PC-9 (cell line): ENCODE measurements at regions not wholly inside any gene's neighbourhood (a gene's known extent, or its start where the extent isn't known, plus 50 kb on each side); places are given as distances from the start of the nearest gene placed in this dataset.
"Not testable (repeated sequence)": the region's sequence is repeated elsewhere in the genome, so short reads cannot be mapped to it uniquely, and the experiment has no call there.

ENCODE experiments used
- BruUV-seq: library from RNA; stranded (reverse); fragments of 400-500 nt; replicated peaks from 2 replicates; lab custom pipeline; 2021; lab: Mats Ljungman, UMichigan
- CTCF ChIA-PET: fragments of 300-600 bp; sonication (Branson Sonifier 250); formaldehyde crosslinking; loops from one replicate; lab custom pipeline; 2022; ENCODE audit warnings: antibody characterized with exemption; lab: Charles Lee
- POLR2A ChIA-PET: fragments of 300-600 bp; sonication (Branson Sonifier 250); formaldehyde crosslinking; loops from one replicate; lab custom pipeline; 2022; ENCODE audit warnings: antibody characterized with exemption; ENCODE audit not compliant: unreplicated experiment; lab: Charles Lee
- DNase-seq, 2 experiments: peaks; one replicate each; pipeline versions ENCODE4 v3.0.0 to v3.0.0-alpha.2; 2015 to 2022; ENCODE audit warnings: mixed read lengths in 1 of 2
- H2AFZ ChIP-seq: fragments of 200-600 bp; sonication (generic); 2 replicates; pipeline ENCODE4 v1.8.1; 2017; ENCODE audit warnings: antibody characterized with exemption
- H3F3A ChIP-seq: fragments of 200-600 bp; sonication (generic); 2 replicates; pipeline ENCODE4 v1.8.1; 2017; ENCODE audit warnings: antibody characterized with exemption, mild to moderate bottlenecking, low read depth; ENCODE audit not compliant: insufficient read depth
- H3K27ac ChIP-seq: fragments of 200-600 bp; sonication (generic); 2 replicates; pipeline ENCODE4 v1.6.1; 2016; ENCODE audit warnings: mixed run types
- H3K27me3 ChIP-seq: fragments of 200-600 bp; sonication (generic); 2 replicates; pipeline ENCODE4 v1.6.1; 2016; ENCODE audit warnings: low read depth, mixed run types; ENCODE audit not compliant: insufficient read depth
- H3K36me3 ChIP-seq: fragments of 200-600 bp; sonication (generic); 2 replicates; pipeline ENCODE4 v1.6.1; 2016; ENCODE audit warnings: low read depth, mixed run types
- H3K4me1 ChIP-seq: fragments of 200-600 bp; sonication (generic); replicated peaks from 2 replicates; pipeline ENCODE4 v1.6.1; 2016; ENCODE audit warnings: mixed run types; ENCODE audit not compliant: insufficient read depth
- H3K4me2 ChIP-seq: fragments of 200-600 bp; sonication (generic); 2 replicates; pipeline ENCODE4 v1.6.1; 2017; ENCODE audit warnings: mixed run types
- H3K4me3 ChIP-seq: fragments of 200-600 bp; sonication (generic); 2 replicates; pipeline ENCODE4 v1.6.1; 2016; ENCODE audit warnings: mixed run types
- H3K79me2 ChIP-seq: fragments of 200-600 bp; sonication (generic); 2 replicates; pipeline ENCODE4 v1.6.1; 2017; ENCODE audit warnings: low read depth, mixed run types
- H3K9me2 ChIP-seq: fragments of 200-600 bp; sonication (generic); 2 replicates; pipeline ENCODE4 v1.8.1; 2017; ENCODE audit warnings: mild to moderate bottlenecking; ENCODE audit not compliant: insufficient read depth
- H3K9me3 ChIP-seq: fragments of 200-600 bp; sonication (generic); 2 replicates; pipeline ENCODE4 v1.8.1; 2016; ENCODE audit warnings: low read depth; ENCODE audit not compliant: insufficient read depth
- H4K20me1 ChIP-seq: fragments of 200-600 bp; sonication (generic); 2 replicates; pipeline ENCODE4 v1.8.1; 2017; ENCODE audit not compliant: insufficient read depth
- CTCF ChIP-seq: fragments of 200-600 bp; sonication (generic); conservative IDR thresholded peaks from 2 replicates; pipeline ENCODE4 v1.6.1; 2017; ENCODE audit warnings: mixed run types, antibody characterized with exemption, mild to moderate bottlenecking, moderate library complexity
- EZH2 ChIP-seq: fragments of 200-600 bp; sonication (generic); IDR thresholded peaks from 2 replicates; pipeline ENCODE4 v1.8.0; 2017; ENCODE audit warnings: antibody characterized with exemption, low read depth
- intact Hi-C: fragments of 100-400 bp; cut with micrococcal nuclease; formaldehyde crosslinking; loops from one replicate; pipeline ENCODE4 v1.10.0; 2022; ENCODE audit not compliant: unreplicated experiment

GRCh38 chr3:127085576-127085975 is 102.7 kb downstream of the PLXNA1 start:
- H3K4me3 ChIP-seq = no peak overlapping the region
- H3K4me2 ChIP-seq = no peak overlapping the region
- H3K9me2 ChIP-seq = no peaks in the 10 kb centered on the region
- H3F3A ChIP-seq = 0 out of 2 replicates have a peak, but pooled peaks cover 2% of the 10 kb centered on the region
- no peaks in the 10 kb centered on the region for H3K9me3 ChIP-seq
- H3K79me2 ChIP-seq = no peaks in the 10 kb centered on the region
- ChIA-PET POLR2A (no interaction called here), CTCF (no interaction called here)
- H3K36me3 ChIP-seq = no peaks in the 10 kb centered on the region
- no peak overlapping the region for H2AFZ ChIP-seq
- no peak overlapping the region for H3K27ac ChIP-seq
- peaks cover 4% of the 10 kb centered on the region; the same call in 1 of the 2 replicates for H3K4me1 ChIP-seq
- TF ChIP-seq EZH2 (no peak), CTCF (no peak)
- no TSS peak for BruUV-seq
- no peaks in the 10 kb centered on the region for H4K20me1 ChIP-seq
- intact Hi-C loops = loop anchor here (5.0 kb wide), 1 partner anchor 43 kb away; no protein-coding TSS in a partner anchor
- 0 out of 2 replicates have a peak, but pooled peaks cover 6% of the 10 kb centered on the region for H3K27me3 ChIP-seq
- no peak for DNase-seq

- H3K36me3 ChIP-seq, H4K20me1 ChIP-seq, H3K9me3 ChIP-seq, H3K4me1 ChIP-seq, H3K79me2 ChIP-seq, CTCF ChIA-PET, H3K27me3 ChIP-seq, H2AFZ ChIP-seq, H3K9me2 ChIP-seq, DNase-seq, BruUV-seq, POLR2A ChIA-PET, H3F3A ChIP-seq, H3K4me2 ChIP-seq, H3K27ac ChIP-seq, H3K4me3 ChIP-seq: not testable (repeated sequence)
- intact Hi-C loops = loop anchor here (5.0 kb wide), 1 partner anchor 44 kb away; no protein-coding TSS in a partner anchor
Measured at GRCh38 chr3:127086591-127086990, 103.7 kb downstream of the PLXNA1 start.

- ChIA-PET POLR2A (no interaction called here), CTCF (no interaction called here)
- Histone ChIP-seq H3F3A (0 out of 2 replicates have a peak, but pooled peaks cover 2% of the 10 kb centered on the region), H3K9me3 (no peaks in the 10 kb centered on the region), H3K27ac (no peak overlapping the region), H3K79me2 (no peaks in the 10 kb centered on the region), H3K36me3 (no peaks in the 10 kb centered on the region), H3K9me2 (no peaks in the 10 kb centered on the region), H4K20me1 (no peaks in the 10 kb centered on the region), H3K4me1 (peaks cover 4% of the 10 kb centered on the region; the same call in 1 of the 2 replicates), H3K4me2 (no peak overlapping the region), H2AFZ (no peak overlapping the region), H3K4me3 (no peak overlapping the region), H3K27me3 (0 out of 2 replicates have a peak, but pooled peaks cover 6% of the 10 kb centered on the region)
- BruUV-seq = no TSS peak
- intact Hi-C loops = loop anchor here (5.0 kb wide), 1 partner anchor 45 kb away; no protein-coding TSS in a partner anchor
- no peak for TF ChIP-seq CTCF
- TF ChIP-seq EZH2 = no peak
- no peak for DNase-seq
Measured at GRCh38 chr3:127087441-127087840, 104.5 kb downstream of the PLXNA1 start.
